ENCODE measurements at regions not wholly inside any gene's neighbourhood (a gene's known extent, or its start where the extent isn't known, plus 50 kb on each side); places are given as distances from the start of the nearest gene placed in this dataset.

DNA sequence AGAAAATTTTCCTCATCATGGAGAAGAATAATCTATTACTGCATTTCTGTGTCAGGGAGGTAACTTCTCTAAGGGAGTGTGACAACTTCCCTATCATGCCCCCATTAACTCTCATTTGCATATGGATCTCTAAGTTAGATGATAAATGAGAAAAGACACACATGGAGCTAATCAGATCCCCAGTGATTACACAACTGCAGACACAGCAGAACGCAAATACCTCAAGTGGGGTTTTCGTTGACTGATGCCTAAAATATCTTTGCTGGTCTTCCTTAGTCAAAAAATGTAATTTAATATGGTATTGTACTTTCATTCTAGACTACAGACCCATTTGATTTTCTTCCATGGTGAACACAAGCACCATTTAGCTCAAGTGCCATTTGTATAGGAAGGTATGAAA, 630.5 kb downstream of the TBL1XR1 start:
- TF ChIP-seq, protein P1, sequence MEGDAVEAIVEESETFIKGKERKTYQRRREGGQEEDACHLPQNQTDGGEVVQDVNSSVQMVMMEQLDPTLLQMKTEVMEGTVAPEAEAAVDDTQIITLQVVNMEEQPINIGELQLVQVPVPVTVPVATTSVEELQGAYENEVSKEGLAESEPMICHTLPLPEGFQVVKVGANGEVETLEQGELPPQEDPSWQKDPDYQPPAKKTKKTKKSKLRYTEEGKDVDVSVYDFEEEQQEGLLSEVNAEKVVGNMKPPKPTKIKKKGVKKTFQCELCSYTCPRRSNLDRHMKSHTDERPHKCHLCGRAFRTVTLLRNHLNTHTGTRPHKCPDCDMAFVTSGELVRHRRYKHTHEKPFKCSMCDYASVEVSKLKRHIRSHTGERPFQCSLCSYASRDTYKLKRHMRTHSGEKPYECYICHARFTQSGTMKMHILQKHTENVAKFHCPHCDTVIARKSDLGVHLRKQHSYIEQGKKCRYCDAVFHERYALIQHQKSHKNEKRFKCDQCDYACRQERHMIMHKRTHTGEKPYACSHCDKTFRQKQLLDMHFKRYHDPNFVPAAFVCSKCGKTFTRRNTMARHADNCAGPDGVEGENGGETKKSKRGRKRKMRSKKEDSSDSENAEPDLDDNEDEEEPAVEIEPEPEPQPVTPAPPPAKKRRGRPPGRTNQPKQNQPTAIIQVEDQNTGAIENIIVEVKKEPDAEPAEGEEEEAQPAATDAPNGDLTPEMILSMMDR (IDR thresholded peaks at IDR 0.05) = no peak
- TF ChIP-seq POLR2A (IDR thresholded peaks at IDR 0.05) = no peak

Data from lower leg skin (tissue), 3 donors.